H1 (cell line): ENCODE measurements at regions not wholly inside any gene's neighbourhood (a gene's known extent, or its start where the extent isn't known, plus 50 kb on each side); places are given as distances from the start of the nearest gene placed in this dataset.

Source experiments
- CTCF ChIP-seq, 3 experiments: IDR thresholded peaks; 1 replicate in 2 of 3; 2 replicates in 1 of 3; pipeline versions ENCODE4 v1.5.1 to v1.6.1; 2011; ENCODE audit warnings: low read length in 3 of 3, mild to moderate bottlenecking in 3 of 3, inconsistent platforms in 2 of 3, low read depth in 1 of 3, moderate library complexity in 1 of 3; ENCODE audit not compliant: insufficient read depth in 1 of 3; ENCODE audit errors: control extremely low read depth in 1 of 3
- POLR2A ChIP-seq, 2 experiments: IDR thresholded peaks; 1 replicate in 1 of 2; 2 replicates in 1 of 2; pipeline ENCODE4 v1.6.1; 2011; ENCODE audit warnings: low read depth in 2 of 2, low read length in 2 of 2, mild to moderate bottlenecking in 2 of 2; ENCODE audit errors: control extremely low read depth in 1 of 2

- TF ChIP-seq POLR2A (IDR thresholded peaks at IDR 0.05; ENCODE audit: control extremely low read depth in 1 of 2, low read depth in 2 of 2, low read length in 2 of 2) (no peak), CTCF (IDR thresholded peaks at IDR 0.05; ENCODE audit: control extremely low read depth in 1 of 3, insufficient read depth in 1 of 3, low read depth in 1 of 3, low read length in 3 of 3) (no peak)
These were observed 69.5 kb upstream of the FAM169A start for GRCh38 chr5:74935752-74936091.
